HCT116 (cell line): ENCODE measurements at regions not wholly inside any gene's neighbourhood (a gene's known extent, or its start where the extent isn't known, plus 50 kb on each side); places are given as distances from the start of the nearest gene placed in this dataset.

Experiments
- ATAC-seq: fragments of 200-7000 bp; cut with Tn5 transposase; 2 replicates; pipeline ENCODE4 v1.9.1; 2020; ENCODE audit warnings: mild to moderate bottlenecking, moderate library complexity
- BruUV-seq: library from RNA; stranded (reverse); fragments of 400-500 nt; replicated peaks from 2 replicates; lab custom pipeline; 2021; lab: Mats Ljungman, UMichigan
- CTCF ChIA-PET: fragments of 300-600 bp; sonication (Branson Sonifier 250); formaldehyde crosslinking; loops from one replicate; lab custom pipeline; 2021; ENCODE audit warnings: antibody characterized with exemption; lab: Charles Lee
- POLR2A ChIA-PET: fragments of 300-600, 350-600 bp; sonication (Branson Sonifier 250); formaldehyde crosslinking; loops from one replicate; lab custom pipeline; 2021; ENCODE audit warnings: antibody characterized with exemption; lab: Charles Lee
- RAD21 ChIA-PET, 2 experiments: fragments of 300-600 bp; sonication (Branson Sonifier 250); formaldehyde crosslinking; loops; one replicate each; lab custom pipeline; 2023; ENCODE audit warnings: low total read pairs in 2 of 2; ENCODE audit not compliant: uncharacterized antibody in 2 of 2, unreplicated experiment in 2 of 2, low non-redundant PET in 1 of 2; lab: Charles Lee
- DNase-seq: peaks from one replicate; pipeline ENCODE4 v3.0.0-alpha.2; 2010; ENCODE audit warnings: low read depth, low spot score
- H2AFZ ChIP-seq: fragments of 200-600 bp; shearing (Covaris generic), sonication (generic); 2 replicates; pipeline ENCODE4 v1.6.1; 2017; ENCODE audit warnings: low read depth, mixed run types, mixed read lengths, antibody characterized with exemption, low read length; ENCODE audit not compliant: poor library complexity, severe bottlenecking
- H3K27ac ChIP-seq: 2 replicates; pipeline ENCODE4 v1.5.1; 2012; ENCODE audit warnings: low read depth, low read length
- H3K27me3 ChIP-seq: fragments of 200-600 bp; sonication (generic); 2 replicates; pipeline ENCODE4 v1.6.1; 2016; ENCODE audit warnings: mixed run types, low read length, mixed read lengths; ENCODE audit not compliant: insufficient read depth
- H3K36me3 ChIP-seq, 2 experiments: fragments of 200-500 bp in 1 of 2; fragments of 200-600 bp in 1 of 2; sonication (Bioruptor generic) in 1 of 2; sonication (generic) in 1 of 2; 2 replicates each; pipeline versions ENCODE4 v1.5.1 to v1.6.1; 2014 to 2016; ENCODE audit warnings: low read length in 2 of 2, inconsistent platforms in 1 of 2, mixed read lengths in 1 of 2, mixed run types in 1 of 2; ENCODE audit not compliant: insufficient read depth in 2 of 2, control insufficient read depth in 1 of 2
- H3K4me1 ChIP-seq, 2 experiments: fragments of 200-600 bp in 1 of 2; sonication (generic) in 1 of 2; 2 replicates each; pipeline versions ENCODE4 v1.5.1 to v1.6.1; 2012 to 2017; ENCODE audit warnings: low read length in 2 of 2, inconsistent platforms in 1 of 2, mild to moderate bottlenecking in 1 of 2, mixed read lengths in 1 of 2, mixed run types in 1 of 2, moderate library complexity in 1 of 2; ENCODE audit not compliant: insufficient read depth in 2 of 2, control insufficient read depth in 1 of 2
- H3K4me2 ChIP-seq: fragments of 200-600 bp; sonication (generic); 2 replicates; pipeline ENCODE4 v1.6.1; 2017; ENCODE audit warnings: mixed run types, low read length, mixed read lengths
- H3K4me3 ChIP-seq, 2 experiments: fragments of 200-600 bp in 1 of 2; sonication (generic) in 1 of 2; replicated peaks in 1 of 2; 2 replicates each; pipeline ENCODE4 v1.5.1; 2011 to 2016; ENCODE audit warnings: low read length in 2 of 2, control low read depth in 1 of 2, low read depth in 1 of 2, mild to moderate bottlenecking in 1 of 2, mixed read lengths in 1 of 2, mixed run types in 1 of 2
- H3K79me2 ChIP-seq: fragments of 200-600 bp; sonication (generic); 2 replicates; pipeline ENCODE4 v1.6.1; 2017; ENCODE audit warnings: mild to moderate bottlenecking, mixed run types, low read length, moderate library complexity, mixed read lengths; ENCODE audit not compliant: insufficient read depth
- H3K9ac ChIP-seq: fragments of 200-600 bp; sonication (generic); 2 replicates; pipeline ENCODE4 v1.6.1; 2016; ENCODE audit warnings: low read length, mixed read lengths
- H3K9me2 ChIP-seq: fragments of 200-600 bp; sonication (generic), shearing (Covaris generic); 2 replicates; pipeline ENCODE4 v1.6.1; 2017; ENCODE audit warnings: mixed run types, mild to moderate bottlenecking, moderate library complexity; ENCODE audit not compliant: insufficient read depth
- H3K9me3 ChIP-seq, 2 experiments: fragments of 200-500 bp in 1 of 2; fragments of 200-600 bp in 1 of 2; sonication (Bioruptor generic) in 1 of 2; sonication (generic) in 1 of 2; 2 replicates each; pipeline ENCODE4 v1.6.1; 2014 to 2017; ENCODE audit warnings: low read length in 2 of 2, mixed read lengths in 2 of 2, inconsistent platforms in 1 of 2, low read depth in 1 of 2, mild to moderate bottlenecking in 1 of 2, mixed run types in 1 of 2, moderate library complexity in 1 of 2; ENCODE audit not compliant: control insufficient read depth in 1 of 2, insufficient read depth in 1 of 2
- H4K20me1 ChIP-seq: fragments of 200-600 bp; sonication (generic), shearing (Covaris generic); 2 replicates; pipeline ENCODE4 v1.6.1; 2017; ENCODE audit warnings: mixed run types, mild to moderate bottlenecking, moderate library complexity; ENCODE audit not compliant: insufficient read depth
- ATF3 ChIP-seq: IDR thresholded peaks from 2 replicates; pipeline ENCODE4 v1.6.1; 2012
- CBX3 ChIP-seq: IDR thresholded peaks from 2 replicates; pipeline ENCODE4 v1.6.1; 2012; ENCODE audit warnings: low read depth
- FOSL1 ChIP-seq: IDR thresholded peaks from 2 replicates; pipeline ENCODE4 v1.6.1; 2012; ENCODE audit warnings: low read depth
- JUND ChIP-seq: IDR thresholded peaks from 2 replicates; pipeline ENCODE4 v1.6.1; 2012
- RAD21 ChIP-seq: IDR thresholded peaks from 2 replicates; pipeline ENCODE4 v1.6.1; 2012; ENCODE audit warnings: low read depth, mild to moderate bottlenecking
- SIN3A ChIP-seq: IDR thresholded peaks from 2 replicates; pipeline ENCODE4 v1.6.1; 2012; ENCODE audit warnings: low read depth
- TCF7L2 ChIP-seq: IDR thresholded peaks from 2 replicates; pipeline ENCODE4 v1.7.0; 2011; ENCODE audit warnings: borderline replicate concordance, inconsistent platforms; ENCODE audit not compliant: insufficient read depth, insufficient read length; ENCODE audit errors: extremely low read depth
- YY1 ChIP-seq: IDR thresholded peaks from 2 replicates; pipeline ENCODE4 v1.6.1; 2011; ENCODE audit warnings: low read length, low read depth, moderate library complexity, mild to moderate bottlenecking; ENCODE audit not compliant: insufficient replicate concordance; ENCODE audit errors: extremely low read depth
- ZBTB33 ChIP-seq: IDR thresholded peaks from 2 replicates; pipeline ENCODE4 v1.6.1; 2011; ENCODE audit warnings: mild to moderate bottlenecking, low read length, moderate library complexity; ENCODE audit not compliant: insufficient replicate concordance; ENCODE audit errors: extremely low read depth
- intact Hi-C: fragments of 100-400 bp; cut with micrococcal nuclease; formaldehyde crosslinking; loops from 2 replicates; pipeline ENCODE4 v1.10.0; 2022

- no peaks in the 10 kb centered on the region for H3K36me3 ChIP-seq
- CTCF ChIA-PET, result no interaction called here
- peaks cover 90% of the 10 kb centered on the region for H3K27me3 ChIP-seq
- no peak for DNase-seq
- H3K27ac ChIP-seq, result no peak overlapping the region
- no peak for TF ChIP-seq ATF3
- TF ChIP-seq RAD21, result no peak
- TF ChIP-seq, all 23 proteins: peak for 0
- POLR2A ChIA-PET, result no interaction called here
- no peak for ATAC-seq
- H3K9me2 ChIP-seq, result no peaks in the 10 kb centered on the region
- no peak overlapping the region for H2AFZ ChIP-seq
- RAD21 ChIA-PET, result interaction anchor here in 1 of 2 experiments (0.6 kb wide), 1 partner anchor 459 kb away, joined by 3 read pairs; no protein-coding TSS in a partner anchor
- no peaks in the 10 kb centered on the region for H4K20me1 ChIP-seq
- no TSS peak for BruUV-seq
- no peaks in the 10 kb centered on the region for H3K9me3 ChIP-seq
- no peaks in the 10 kb centered on the region for H3K4me1 ChIP-seq
- no peak overlapping the region for H3K9ac ChIP-seq
- no peak overlapping the region for H3K4me2 ChIP-seq
- no peaks in the 10 kb centered on the region for H3K79me2 ChIP-seq
- no peak overlapping the region for H3K4me3 ChIP-seq
- intact Hi-C loops, result no loop called here
These were observed 96.9 kb upstream of the ROPN1 start for GRCh38 chr3:124088801-124089200.

GRCh38 chr3:124089214-124089613 is 97.3 kb upstream of the ROPN1 start:
- no peak overlapping the region for H2AFZ ChIP-seq
- no peak overlapping the region for H3K4me2 ChIP-seq
- BruUV-seq, result no TSS peak
- no peaks in the 10 kb centered on the region for H3K9me3 ChIP-seq
- H3K79me2 ChIP-seq, result no peaks in the 10 kb centered on the region
- H3K36me3 ChIP-seq, result no peaks in the 10 kb centered on the region
- ATAC-seq (no peak), DNase-seq (no peak)
- H3K9me2 ChIP-seq, result no peaks in the 10 kb centered on the region
- H3K4me1 ChIP-seq, result no peaks in the 10 kb centered on the region
- TF ChIP-seq RAD21 (no peak), SIN3A (no peak), FOSL1 (no peak), TCF7L2 (no peak), CBX3 (no peak), YY1 (no peak), ZBTB33 (no peak), JUND (no peak)
- no peaks in the 10 kb centered on the region for H4K20me1 ChIP-seq
- intact Hi-C loops, result no loop called here
- ChIA-PET RAD21 (no interaction called here), CTCF (no interaction called here), POLR2A (no interaction called here)
- H3K9ac ChIP-seq, result no peak overlapping the region
- peaks cover 90% of the 10 kb centered on the region for H3K27me3 ChIP-seq
- H3K27ac ChIP-seq, result no peak overlapping the region
- H3K4me3 ChIP-seq, result no peak overlapping the region
